ENCODE measurements at regions not wholly inside any gene's neighbourhood (a gene's known extent, or its start where the extent isn't known, plus 50 kb on each side); places are given as distances from the start of the nearest gene placed in this dataset.

GRCh38 chr15:39239562-39239961 lies 341.3 kb upstream of the THBS1 start:
- no peak for TF ChIP-seq TAF1 (IDR thresholded peaks at IDR 0.05; ENCODE audit: low read depth)
- TF ChIP-seq, protein P1, sequence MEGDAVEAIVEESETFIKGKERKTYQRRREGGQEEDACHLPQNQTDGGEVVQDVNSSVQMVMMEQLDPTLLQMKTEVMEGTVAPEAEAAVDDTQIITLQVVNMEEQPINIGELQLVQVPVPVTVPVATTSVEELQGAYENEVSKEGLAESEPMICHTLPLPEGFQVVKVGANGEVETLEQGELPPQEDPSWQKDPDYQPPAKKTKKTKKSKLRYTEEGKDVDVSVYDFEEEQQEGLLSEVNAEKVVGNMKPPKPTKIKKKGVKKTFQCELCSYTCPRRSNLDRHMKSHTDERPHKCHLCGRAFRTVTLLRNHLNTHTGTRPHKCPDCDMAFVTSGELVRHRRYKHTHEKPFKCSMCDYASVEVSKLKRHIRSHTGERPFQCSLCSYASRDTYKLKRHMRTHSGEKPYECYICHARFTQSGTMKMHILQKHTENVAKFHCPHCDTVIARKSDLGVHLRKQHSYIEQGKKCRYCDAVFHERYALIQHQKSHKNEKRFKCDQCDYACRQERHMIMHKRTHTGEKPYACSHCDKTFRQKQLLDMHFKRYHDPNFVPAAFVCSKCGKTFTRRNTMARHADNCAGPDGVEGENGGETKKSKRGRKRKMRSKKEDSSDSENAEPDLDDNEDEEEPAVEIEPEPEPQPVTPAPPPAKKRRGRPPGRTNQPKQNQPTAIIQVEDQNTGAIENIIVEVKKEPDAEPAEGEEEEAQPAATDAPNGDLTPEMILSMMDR (IDR thresholded peaks at IDR 0.05; ENCODE audit: poor library complexity, severe bottlenecking) = no peak
- TF ChIP-seq POLR2AphosphoS5 (IDR thresholded peaks at IDR 0.05) = no peak
- TF ChIP-seq SMC3 (conservative IDR thresholded peaks at IDR 0.05; ENCODE audit: poor library complexity) = no peak
- TF ChIP-seq EP300 (conservative IDR thresholded peaks at IDR 0.05; ENCODE audit: poor library complexity, severe bottlenecking) = no peak
- no peak for TF ChIP-seq MXI1 (conservative IDR thresholded peaks at IDR 0.05; ENCODE audit: poor library complexity, severe bottlenecking)
- no peak for TF ChIP-seq EZH2 (IDR thresholded peaks at IDR 0.05; ENCODE audit: borderline replicate concordance, insufficient read depth, low read length, poor library complexity, severe bottlenecking)
- TF ChIP-seq REST (IDR thresholded peaks at IDR 0.05; ENCODE audit: borderline replicate concordance) = no peak
- TF ChIP-seq RAD21 (conservative IDR thresholded peaks at IDR 0.05) = no peak
- H3K79me2 ChIP-seq (replicated peaks; ENCODE audit: insufficient read depth, low read length) = no peaks in the 10 kb centered on the region
- H3K4me2 ChIP-seq (ENCODE audit: low read length) = no peak overlapping the region
- H3K36me3 ChIP-seq (ENCODE audit: insufficient read depth, low read length) = no peaks in the 10 kb centered on the region
- H3K9me2 ChIP-seq (ENCODE audit: insufficient read depth, low read length) = no peaks in the 10 kb centered on the region
- no peaks in the 10 kb centered on the region for H3K9me3 ChIP-seq (ENCODE audit: low read length)
- no peak overlapping the region for H3K4me3 ChIP-seq (ENCODE audit: low read length)
- no peaks in the 10 kb centered on the region for H3K27me3 ChIP-seq (ENCODE audit: insufficient read depth, low read depth, low read length)
- H3K9ac ChIP-seq (ENCODE audit: low read length) = no peak overlapping the region
- no peak overlapping the region for H3K27ac ChIP-seq (ENCODE audit: low read length)
- H4K20me1 ChIP-seq (ENCODE audit: insufficient read depth) = no peaks in the 10 kb centered on the region
- H2AFZ ChIP-seq (ENCODE audit: low read depth, low read length) = no peak overlapping the region
- H3F3A ChIP-seq (ENCODE audit: insufficient read depth, low read length, poor library complexity, severe bottlenecking) = no peaks in the 10 kb centered on the region

GRCh38 chr15:39242345-39242744 lies 338.5 kb upstream of the THBS1 start:
- no peak for TF ChIP-seq EP300 (conservative IDR thresholded peaks at IDR 0.05; ENCODE audit: poor library complexity, severe bottlenecking)
- no peak overlapping the region for H2AFZ ChIP-seq (ENCODE audit: low read depth, low read length)
- no peaks in the 10 kb centered on the region for H3F3A ChIP-seq (ENCODE audit: insufficient read depth, low read length, poor library complexity, severe bottlenecking)
- no peaks in the 10 kb centered on the region for H3K9me2 ChIP-seq (ENCODE audit: insufficient read depth, low read length)
- no peak overlapping the region for H3K9ac ChIP-seq (ENCODE audit: low read length)
- H3K4me2 ChIP-seq (ENCODE audit: low read length) = no peak overlapping the region
- no peaks in the 10 kb centered on the region for H3K36me3 ChIP-seq (ENCODE audit: insufficient read depth, low read length)
- no peaks in the 10 kb centered on the region for H3K79me2 ChIP-seq (replicated peaks; ENCODE audit: insufficient read depth, low read length)
- no peaks in the 10 kb centered on the region for H3K27me3 ChIP-seq (ENCODE audit: insufficient read depth, low read depth, low read length)
- H3K9me3 ChIP-seq (ENCODE audit: low read length) = no peaks in the 10 kb centered on the region
- H4K20me1 ChIP-seq (ENCODE audit: insufficient read depth) = no peaks in the 10 kb centered on the region
- no peak overlapping the region for H3K4me3 ChIP-seq (ENCODE audit: low read length)
- H3K27ac ChIP-seq (ENCODE audit: low read length) = no peak overlapping the region

- Histone ChIP-seq H3K4me3 (ENCODE audit: low read length) (no peak overlapping the region), H3K79me2 (replicated peaks; ENCODE audit: insufficient read depth, low read length) (no peaks in the 10 kb centered on the region), H3K27ac (ENCODE audit: low read length) (no peak overlapping the region), H3K36me3 (ENCODE audit: insufficient read depth, low read length) (no peaks in the 10 kb centered on the region), H3K4me2 (ENCODE audit: low read length) (no peak overlapping the region), H2AFZ (ENCODE audit: low read depth, low read length) (no peak overlapping the region), H3K9me3 (ENCODE audit: low read length) (no peaks in the 10 kb centered on the region), H3K9me2 (ENCODE audit: insufficient read depth, low read length) (no peaks in the 10 kb centered on the region), H3K9ac (ENCODE audit: low read length) (no peak overlapping the region), H3F3A (ENCODE audit: insufficient read depth, low read length, poor library complexity, severe bottlenecking) (no peaks in the 10 kb centered on the region), H4K20me1 (ENCODE audit: insufficient read depth) (no peaks in the 10 kb centered on the region), H3K27me3 (ENCODE audit: insufficient read depth, low read depth, low read length) (no peaks in the 10 kb centered on the region)
- no peak for TF ChIP-seq REST (IDR thresholded peaks at IDR 0.05; ENCODE audit: borderline replicate concordance)
Measured at GRCh38 chr15:39243396-39243795, 337.5 kb upstream of the THBS1 start.
